ENCODE measurements at regions not wholly inside any gene's neighbourhood (a gene's known extent, or its start where the extent isn't known, plus 50 kb on each side); places are given as distances from the start of the nearest gene placed in this dataset.

DNA sequence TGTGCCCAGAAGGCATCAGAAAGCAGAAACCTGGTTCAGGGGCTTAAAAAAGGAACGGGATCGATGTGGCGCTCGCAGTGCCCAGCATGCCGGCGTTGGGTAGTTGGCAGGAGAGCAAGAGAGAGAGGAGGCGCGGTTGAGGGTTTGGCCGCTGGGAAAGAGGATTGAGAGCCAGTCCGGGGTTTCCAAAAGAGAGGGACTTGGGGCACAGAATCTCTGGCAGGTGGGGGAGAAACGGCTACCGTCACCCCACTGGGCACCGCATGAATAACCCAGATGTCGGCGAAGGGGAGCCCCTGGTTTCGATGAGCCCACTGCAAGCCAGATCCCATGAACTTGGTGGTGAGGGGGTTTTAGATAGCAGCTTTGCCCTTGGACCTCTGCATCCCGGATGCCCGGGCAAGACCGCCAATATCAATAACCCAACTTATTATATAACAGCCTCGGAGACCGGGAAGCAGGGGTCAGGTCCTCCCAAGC is 60.4 kb upstream of the ACOT11 start:
- no peaks in the 10 kb centered on the region for H3K36me3 ChIP-seq (ENCODE audit: control insufficient read depth in 3 of 3, insufficient read depth in 2 of 3, low read depth in 1 of 3, low read length in 3 of 3)
- H3K4me3 ChIP-seq (ENCODE audit: low read depth in 1 of 3, low read length in 3 of 3): peak overlapping the region in 2 of 3 donors; percentile 33 to 56
- DNase-seq (no peak), FAIRE-seq (no peak)
- 14 to 34% (median 25%) methylated on average over 21 of the region's 21 CpGs for WGBS, 3 donors
- peaks cover 0 to 32% (median 6%) of the 10 kb centered on the region in 3 donors for H3K4me1 ChIP-seq (ENCODE audit: control insufficient read depth in 3 of 3, insufficient read depth in 2 of 3, low read depth in 1 of 3, low read length in 2 of 3)
- no peaks in the 10 kb centered on the region for H3K27me3 ChIP-seq (ENCODE audit: control insufficient read depth in 3 of 3, insufficient read depth in 3 of 3, low read length in 3 of 3)
- H3K27ac ChIP-seq (ENCODE audit: low read depth in 1 of 3, low read length in 2 of 3): peak overlapping the region; percentile 57 to 78 (median 61)
- H3K9me3 ChIP-seq (ENCODE audit: control insufficient read depth in 2 of 2, insufficient read depth in 1 of 2, low read depth in 1 of 2, low read length in 1 of 2): no peaks in the 10 kb centered on the region

DNA sequence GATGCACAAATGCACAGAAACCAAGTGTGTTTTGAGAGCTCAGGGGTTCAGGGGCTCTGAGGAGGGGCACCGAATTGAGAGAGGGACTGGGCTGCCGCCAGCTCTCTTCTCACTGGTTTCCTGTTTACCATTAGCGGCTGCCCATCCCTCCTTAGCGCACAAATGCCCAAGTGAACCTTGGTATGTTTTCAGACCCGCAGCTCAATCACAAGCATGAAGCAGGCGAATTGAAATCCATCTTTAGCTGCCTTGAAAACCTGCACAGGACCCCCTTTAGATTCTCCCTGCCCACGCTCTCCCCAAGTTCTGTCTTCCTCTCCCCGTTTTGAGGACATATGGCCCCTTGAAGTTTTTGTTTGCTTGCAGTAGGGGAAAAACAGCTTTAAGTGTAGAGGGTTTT is 61.1 kb upstream of the ACOT11 start:
- DNase-seq: peak in 1 of 2 donors; percentile 57

DNA sequence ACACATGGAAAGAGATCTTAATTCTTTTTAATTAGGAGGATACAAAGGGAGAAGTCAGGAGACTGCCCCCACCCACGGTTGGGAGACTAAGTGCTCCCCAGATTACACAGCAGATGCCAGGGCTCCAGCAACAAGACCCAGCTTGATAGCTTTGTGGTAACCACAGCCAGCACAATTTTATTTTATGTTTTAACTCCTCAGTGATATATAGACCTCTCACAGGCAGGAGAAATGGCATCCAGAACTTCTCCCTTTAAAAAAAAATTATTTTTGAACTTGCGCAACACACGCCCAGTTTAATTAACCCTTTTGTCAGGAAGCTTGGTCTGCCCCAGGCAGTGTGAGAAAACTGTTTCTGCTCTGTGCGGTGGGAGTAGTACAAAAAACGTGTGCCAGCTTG is 62.6 kb upstream of the ACOT11 start:
- Histone ChIP-seq H3K36me3 (ENCODE audit: control insufficient read depth in 3 of 3, insufficient read depth in 2 of 3, low read depth in 1 of 3, low read length in 3 of 3) (no peaks in the 10 kb centered on the region), H3K4me3 (ENCODE audit: low read depth in 1 of 3, low read length in 3 of 3) (no peak overlapping the region), H3K4me1 (ENCODE audit: control insufficient read depth in 3 of 3, insufficient read depth in 2 of 3, low read depth in 1 of 3, low read length in 2 of 3) (peaks cover 5 to 38% (median 8%) of the 10 kb centered on the region in 3 donors), H3K27ac (ENCODE audit: low read depth in 1 of 3, low read length in 2 of 3) (no peak overlapping the region), H3K27me3 (ENCODE audit: control insufficient read depth in 3 of 3, insufficient read depth in 3 of 3, low read length in 3 of 3) (no peaks in the 10 kb centered on the region), H3K9me3 (ENCODE audit: control insufficient read depth in 2 of 2, insufficient read depth in 1 of 2, low read depth in 1 of 2, low read length in 1 of 2) (no peaks in the 10 kb centered on the region)
- DNase-seq: no peak
- no peak for FAIRE-seq
- WGBS, 3 donors: 51 to 71% (median 57%) methylated on average over 5 of the region's 5 CpGs

More for the DNA sequence above, 61.1 kb upstream of the ACOT11 start:
- Histone ChIP-seq H3K9me3 (ENCODE audit: control insufficient read depth in 2 of 2, insufficient read depth in 1 of 2, low read depth in 1 of 2, low read length in 1 of 2) (no peaks in the 10 kb centered on the region), H3K4me1 (ENCODE audit: control insufficient read depth in 3 of 3, insufficient read depth in 2 of 3, low read depth in 1 of 3, low read length in 2 of 3) (peaks cover 0 to 32% (median 6%) of the 10 kb centered on the region in 3 donors), H3K4me3 (ENCODE audit: low read depth in 1 of 3, low read length in 3 of 3) (no peak overlapping the region), H3K27ac (ENCODE audit: low read depth in 1 of 3, low read length in 2 of 3) (peak overlapping the region in 1 of 3 donors; percentile 61), H3K27me3 (ENCODE audit: control insufficient read depth in 3 of 3, insufficient read depth in 3 of 3, low read length in 3 of 3) (no peaks in the 10 kb centered on the region), H3K36me3 (ENCODE audit: control insufficient read depth in 3 of 3, insufficient read depth in 2 of 3, low read depth in 1 of 3, low read length in 3 of 3) (no peaks in the 10 kb centered on the region)
- 9 to 27% (median 13%) methylated on average over 8 of the region's 8 CpGs for WGBS, 3 donors
- no peak for FAIRE-seq

DNA sequence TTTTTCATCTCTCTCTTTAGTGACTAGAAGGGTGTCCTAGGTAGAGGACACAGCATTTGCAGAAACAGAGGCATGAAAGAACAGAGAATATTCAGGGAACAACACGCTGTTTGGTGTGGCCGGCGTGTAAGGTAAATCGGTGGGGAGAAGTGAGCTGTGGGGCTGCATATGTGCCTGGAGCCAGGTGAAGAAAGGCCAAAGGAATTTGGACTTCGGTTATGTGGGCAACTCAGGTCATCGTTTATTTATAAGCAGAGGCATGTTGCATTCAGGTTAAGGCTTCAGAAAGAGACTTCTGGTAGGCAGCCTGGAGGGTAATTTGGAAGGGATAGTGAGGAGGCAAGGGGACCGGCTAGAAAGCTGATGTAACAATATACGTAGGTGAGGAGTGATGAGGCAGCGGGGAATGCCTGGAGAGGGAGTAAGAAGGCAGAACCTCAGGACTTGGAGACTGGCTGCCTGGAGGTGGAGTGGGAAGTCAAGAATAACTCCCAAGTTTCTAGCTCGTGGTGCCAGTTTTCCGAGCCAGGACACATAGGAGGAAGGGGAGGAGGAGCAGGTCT is 64.1 kb upstream of the ACOT11 start:
- DNase-seq (no peak), FAIRE-seq (no peak)
- 75 to 86% (median 81%) methylated on average over 11 of the region's 11 CpGs for WGBS, 3 donors

DNA sequence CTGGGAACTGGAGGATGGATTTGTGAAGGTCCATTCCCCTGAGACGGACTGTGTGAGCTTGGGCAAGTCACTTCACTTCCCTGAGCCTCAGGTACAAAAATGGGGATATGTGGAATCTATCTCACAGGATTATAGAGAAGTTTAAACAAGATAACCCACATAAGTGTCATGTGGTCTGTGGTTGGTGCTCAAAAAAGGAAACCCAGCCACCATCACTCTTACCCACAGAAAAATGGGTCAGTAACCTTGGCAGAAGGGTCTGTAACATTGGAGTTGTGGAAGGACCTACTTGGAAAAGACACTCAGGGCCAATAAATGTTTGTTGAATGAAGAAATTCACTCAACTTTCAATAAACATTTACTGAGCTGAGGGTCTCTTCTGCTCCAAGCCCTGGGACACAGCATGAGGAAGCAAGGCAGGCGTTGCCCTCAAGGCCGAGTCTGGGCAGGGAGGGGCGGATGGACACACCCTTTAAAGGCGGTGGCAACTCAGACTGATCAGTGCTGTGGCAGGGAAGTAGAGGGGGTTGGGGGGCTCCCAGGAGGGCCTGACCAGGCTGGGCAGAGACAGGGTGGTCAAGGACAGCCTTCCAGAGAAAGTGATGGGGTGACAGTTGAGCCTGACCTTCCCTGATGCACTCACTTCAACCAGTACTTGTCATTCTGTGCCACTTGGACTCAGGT is 66.7 kb upstream of the ACOT11 start:
- DNase-seq (peak; percentile 47 to 73), FAIRE-seq (no peak)
- Histone ChIP-seq H3K27me3 (ENCODE audit: control insufficient read depth in 3 of 3, insufficient read depth in 3 of 3, low read length in 3 of 3) (no peaks in the 10 kb centered on the region), H3K4me3 (ENCODE audit: low read depth in 1 of 3, low read length in 3 of 3) (no peak overlapping the region), H3K4me1 (ENCODE audit: control insufficient read depth in 3 of 3, insufficient read depth in 2 of 3, low read depth in 1 of 3, low read length in 2 of 3) (peaks cover 2 to 22% (median 5%) of the 10 kb centered on the region in 3 donors), H3K9me3 (ENCODE audit: control insufficient read depth in 2 of 2, insufficient read depth in 1 of 2, low read depth in 1 of 2, low read length in 1 of 2) (no peaks in the 10 kb centered on the region), H3K36me3 (ENCODE audit: control insufficient read depth in 3 of 3, insufficient read depth in 2 of 3, low read depth in 1 of 3, low read length in 3 of 3) (no peaks in the 10 kb centered on the region), H3K27ac (ENCODE audit: low read depth in 1 of 3, low read length in 2 of 3) (no peak overlapping the region)
- 18 to 57% (median 34%) methylated on average over 5 of the region's 5 CpGs for WGBS, 3 donors

More for the DNA sequence above, 64.1 kb upstream of the ACOT11 start:
- Histone ChIP-seq H3K36me3 (ENCODE audit: control insufficient read depth in 3 of 3, insufficient read depth in 2 of 3, low read depth in 1 of 3, low read length in 3 of 3) (no peaks in the 10 kb centered on the region), H3K4me3 (ENCODE audit: low read depth in 1 of 3, low read length in 3 of 3) (no peak overlapping the region), H3K9me3 (ENCODE audit: control insufficient read depth in 2 of 2, insufficient read depth in 1 of 2, low read depth in 1 of 2, low read length in 1 of 2) (no peaks in the 10 kb centered on the region), H3K4me1 (ENCODE audit: control insufficient read depth in 3 of 3, insufficient read depth in 2 of 3, low read depth in 1 of 3, low read length in 2 of 3) (peaks cover 5 to 34% (median 8%) of the 10 kb centered on the region in 3 donors), H3K27ac (ENCODE audit: low read depth in 1 of 3, low read length in 2 of 3) (no peak overlapping the region), H3K27me3 (ENCODE audit: control insufficient read depth in 3 of 3, insufficient read depth in 3 of 3, low read length in 3 of 3) (no peaks in the 10 kb centered on the region)

- peaks cover 2 to 30% (median 5%) of the 10 kb centered on the region in 3 donors for H3K4me1 ChIP-seq (ENCODE audit: control insufficient read depth in 3 of 3, insufficient read depth in 2 of 3, low read depth in 1 of 3, low read length in 2 of 3)
- H3K4me3 ChIP-seq (ENCODE audit: low read depth in 1 of 3, low read length in 3 of 3): no peak overlapping the region
- no peaks in the 10 kb centered on the region for H3K36me3 ChIP-seq (ENCODE audit: control insufficient read depth in 3 of 3, insufficient read depth in 2 of 3, low read depth in 1 of 3, low read length in 3 of 3)
- DNase-seq (peak in 1 of 2 donors; percentile 54), FAIRE-seq (no peak)
- H3K27ac ChIP-seq (ENCODE audit: low read depth in 1 of 3, low read length in 2 of 3): no peak overlapping the region
- WGBS, 3 donors: 23 to 33% (median 28%) methylated on average over 4 of the region's 4 CpGs
- peaks cover 0 to under 1% (median 0%) of the 10 kb centered on the region in 3 donors for H3K27me3 ChIP-seq (ENCODE audit: control insufficient read depth in 3 of 3, insufficient read depth in 3 of 3, low read length in 3 of 3)
- H3K9me3 ChIP-seq (ENCODE audit: control insufficient read depth in 2 of 2, insufficient read depth in 1 of 2, low read depth in 1 of 2, low read length in 1 of 2): no peaks in the 10 kb centered on the region
Observed at GRCh38 chr1:54480525-54480848, 67.5 kb upstream of the ACOT11 start.

GRCh38 chr1:54479841-54480524 is 68.0 kb upstream of the ACOT11 start:
- H3K4me3 ChIP-seq (ENCODE audit: low read depth in 1 of 3, low read length in 3 of 3): no peak overlapping the region
- no peaks in the 10 kb centered on the region for H3K36me3 ChIP-seq (ENCODE audit: control insufficient read depth in 3 of 3, insufficient read depth in 2 of 3, low read depth in 1 of 3, low read length in 3 of 3)
- peaks cover 2 to 35% (median 5%) of the 10 kb centered on the region in 3 donors for H3K4me1 ChIP-seq (ENCODE audit: control insufficient read depth in 3 of 3, insufficient read depth in 2 of 3, low read depth in 1 of 3, low read length in 2 of 3)
- DNase-seq (no peak), FAIRE-seq (no peak)
- H3K27ac ChIP-seq (ENCODE audit: low read depth in 1 of 3, low read length in 2 of 3): no peak overlapping the region
- H3K27me3 ChIP-seq (ENCODE audit: control insufficient read depth in 3 of 3, insufficient read depth in 3 of 3, low read length in 3 of 3): peaks cover 0 to 6% (median 0%) of the 10 kb centered on the region in 3 donors
- WGBS, 3 donors: 70 to 91% (median 77%) methylated on average over 6 to 7 of the region's 7 CpGs
- H3K9me3 ChIP-seq (ENCODE audit: control insufficient read depth in 2 of 2, insufficient read depth in 1 of 2, low read depth in 1 of 2, low read length in 1 of 2): no peaks in the 10 kb centered on the region

DNA sequence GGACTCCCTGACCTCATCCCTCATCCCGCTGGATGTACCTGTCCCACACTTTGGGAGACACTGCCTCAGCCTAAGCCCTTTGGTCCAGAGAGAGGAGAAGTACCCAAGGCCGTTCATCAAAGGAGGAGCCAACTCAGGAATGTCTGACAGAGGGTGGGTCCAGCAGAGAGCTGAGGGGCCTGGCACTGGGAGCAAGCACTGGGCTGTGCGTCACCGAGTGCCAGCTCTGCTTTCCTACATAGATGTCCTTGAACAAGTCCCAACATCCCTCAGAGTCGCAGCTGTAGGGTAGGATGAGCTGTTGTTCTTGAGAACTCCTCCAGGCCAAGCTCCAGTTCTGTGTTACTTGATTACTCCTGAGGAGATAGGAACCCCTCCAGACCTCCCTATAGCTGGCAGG is 68.8 kb upstream of the ACOT11 start:
- 88 to 93% (median 89%) methylated on average over 5 of the region's 5 CpGs for WGBS, 3 donors
- DNase-seq: no peak

More for the DNA sequence above, 68.8 kb upstream of the ACOT11 start:
- Histone ChIP-seq H3K27me3 (ENCODE audit: control insufficient read depth in 3 of 3, insufficient read depth in 3 of 3, low read length in 3 of 3) (peaks cover 0 to 7% (median 0%) of the 10 kb centered on the region in 3 donors), H3K36me3 (ENCODE audit: control insufficient read depth in 3 of 3, insufficient read depth in 2 of 3, low read depth in 1 of 3, low read length in 3 of 3) (no peaks in the 10 kb centered on the region), H3K9me3 (ENCODE audit: control insufficient read depth in 2 of 2, insufficient read depth in 1 of 2, low read depth in 1 of 2, low read length in 1 of 2) (no peaks in the 10 kb centered on the region), H3K27ac (ENCODE audit: low read depth in 1 of 3, low read length in 2 of 3) (no peak overlapping the region), H3K4me1 (ENCODE audit: control insufficient read depth in 3 of 3, insufficient read depth in 2 of 3, low read depth in 1 of 3, low read length in 2 of 3) (peaks cover 2 to 38% (median 7%) of the 10 kb centered on the region in 3 donors), H3K4me3 (ENCODE audit: low read depth in 1 of 3, low read length in 3 of 3) (no peak overlapping the region)
- no peak for FAIRE-seq
